Peyer's patch (tissue), 4 donors: ENCODE measurements at regions not wholly inside any gene's neighbourhood (a gene's known extent, or its start where the extent isn't known, plus 50 kb on each side); places are given as distances from the start of the nearest gene placed in this dataset.

Experiments
- CTCF ChIP-seq, 6 experiments: fragments of 450-650 bp in 4 of 6; fragments of 200-600 bp in 2 of 6; sonication (generic) in 1 of 6; IDR thresholded peaks; one replicate each; pipeline ENCODE4 v1.5.1; 2017 to 2019; ENCODE audit warnings: antibody characterized with exemption in 6 of 6, mild to moderate bottlenecking in 3 of 6, moderate library complexity in 1 of 6
- POLR2A ChIP-seq, 2 donors: fragments of 450-650 bp; IDR thresholded peaks; one replicate each; pipeline ENCODE4 v1.5.1; 2017; ENCODE audit warnings: antibody characterized with exemption in 2 of 2, mild to moderate bottlenecking in 2 of 2, moderate library complexity in 2 of 2

- TF ChIP-seq CTCF (IDR thresholded peaks at IDR 0.05) = no peak
- TF ChIP-seq POLR2A (IDR thresholded peaks at IDR 0.05) = no peak
These were observed 231.3 kb upstream of the PLXNA2 start for GRCh38 chr1:208475449-208475848.
